Stimulated activated naive CD4-positive, alpha-beta T cell treated with Interleukin-2 at 50 U/mL for 16 hours (primary cell): ENCODE measurements at regions not wholly inside any gene's neighbourhood (a gene's known extent, or its start where the extent isn't known, plus 50 kb on each side); places are given as distances from the start of the nearest gene placed in this dataset.
"Not testable (repeated sequence)": the region's sequence is repeated elsewhere in the genome, so short reads cannot be mapped to it uniquely, and the experiment has no call there.

Experiments used
- DNase-seq: peaks from one replicate; lab custom pipeline; 2025; lab: John Stamatoyannopoulos, UW

DNA sequence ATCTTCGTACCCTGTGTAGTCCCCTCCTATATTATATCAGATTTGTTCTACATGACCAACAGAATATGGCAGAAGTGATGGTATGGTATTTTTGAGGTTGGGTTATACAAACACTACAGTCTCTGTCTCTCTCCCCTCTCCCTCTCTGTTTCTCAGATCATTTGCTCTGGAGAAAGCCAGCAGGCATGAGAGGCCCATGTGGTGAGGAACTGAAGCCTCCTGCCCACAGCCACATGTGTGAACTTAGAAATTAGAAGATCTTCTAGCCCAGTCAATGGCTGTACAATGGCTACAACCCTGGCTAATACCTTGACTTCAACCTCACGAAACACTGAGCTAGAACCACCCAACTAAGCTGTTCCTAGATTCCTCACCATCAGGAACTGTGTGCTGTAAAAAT is 250.6 kb downstream of the SMAD2 start:
- DNase-seq, result no peak

DNA sequence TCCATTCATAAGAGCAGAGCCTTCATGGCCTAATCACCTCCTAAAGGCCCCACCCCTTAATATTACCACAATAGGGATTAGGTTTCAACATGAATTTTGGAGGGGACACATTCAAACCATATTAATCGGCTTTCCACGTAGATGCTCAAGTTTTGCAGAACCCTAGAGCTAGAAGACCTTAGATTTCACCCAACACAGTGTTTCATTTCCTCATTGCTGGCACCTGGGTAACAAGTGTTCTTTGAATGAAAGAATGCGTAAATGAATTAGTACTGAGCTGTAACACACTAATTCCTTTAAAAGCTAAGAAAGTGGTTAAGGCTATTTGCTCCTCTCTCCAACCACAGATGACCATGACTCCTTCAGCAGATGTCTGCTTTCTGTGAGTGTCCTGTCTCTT is 252.5 kb downstream of the SMAD2 start:
- no peak for DNase-seq

DNA sequence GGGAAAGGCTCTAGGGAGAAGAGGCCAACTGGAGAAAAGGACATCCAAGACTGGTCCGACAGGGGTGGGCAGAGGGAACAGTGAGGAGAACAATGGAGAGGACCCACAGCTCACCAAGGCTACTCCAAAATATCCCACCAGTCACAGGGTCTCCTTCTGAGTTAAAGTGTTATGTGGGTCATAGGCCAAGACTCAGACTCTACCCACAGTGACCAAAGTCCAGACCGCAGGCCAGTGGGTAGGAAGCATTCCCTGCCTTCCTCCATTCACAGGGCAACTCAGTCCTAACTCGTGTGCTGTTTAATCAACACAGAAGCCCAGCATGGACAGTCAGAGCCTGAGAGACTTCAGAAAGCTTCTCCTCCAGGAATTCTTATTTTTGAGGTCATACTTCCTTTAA is 260.6 kb downstream of the SMAD2 start:
- no peak for DNase-seq

DNA sequence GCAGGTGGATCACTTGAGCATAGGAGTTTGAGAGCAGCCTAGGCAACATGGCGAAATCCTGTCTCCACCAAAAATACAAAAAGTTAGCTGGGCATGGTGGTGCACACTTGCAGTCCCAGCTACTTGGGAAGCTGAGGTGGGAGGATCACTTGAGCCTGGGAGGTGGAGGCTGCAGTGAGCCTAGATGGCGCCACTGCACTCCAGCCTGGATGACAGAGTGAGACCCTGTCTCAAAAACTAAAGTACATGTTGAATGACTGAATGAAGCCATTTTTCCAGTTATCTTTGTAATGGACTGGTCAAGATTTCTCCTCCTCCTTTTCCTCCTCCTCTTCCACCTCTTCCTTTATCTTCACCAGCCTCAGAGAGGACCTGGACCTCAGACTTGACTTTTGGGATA is 272.0 kb downstream of the SMAD2 start:
- DNase-seq, result no peak

DNA sequence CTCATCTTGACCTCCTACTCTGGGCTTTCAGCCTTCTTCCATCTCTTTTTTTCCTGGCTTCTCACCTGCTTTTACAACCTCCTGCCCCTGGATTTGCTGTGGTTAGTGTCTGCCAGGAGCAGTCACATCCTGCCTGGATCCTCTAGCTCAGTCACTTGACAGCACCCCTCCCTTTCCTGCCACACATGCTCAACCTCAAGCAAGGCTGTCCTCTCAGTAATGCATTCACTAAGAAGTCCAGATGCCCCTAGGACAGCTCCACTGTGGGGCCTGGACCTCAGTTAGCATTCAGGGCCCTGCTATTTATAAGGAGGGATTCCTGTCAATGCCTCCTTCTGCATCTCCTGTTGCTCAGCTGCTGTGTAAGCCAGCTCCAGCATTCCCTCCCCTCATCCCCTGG is 275.5 kb downstream of the SMAD2 start:
- no peak for DNase-seq

DNA sequence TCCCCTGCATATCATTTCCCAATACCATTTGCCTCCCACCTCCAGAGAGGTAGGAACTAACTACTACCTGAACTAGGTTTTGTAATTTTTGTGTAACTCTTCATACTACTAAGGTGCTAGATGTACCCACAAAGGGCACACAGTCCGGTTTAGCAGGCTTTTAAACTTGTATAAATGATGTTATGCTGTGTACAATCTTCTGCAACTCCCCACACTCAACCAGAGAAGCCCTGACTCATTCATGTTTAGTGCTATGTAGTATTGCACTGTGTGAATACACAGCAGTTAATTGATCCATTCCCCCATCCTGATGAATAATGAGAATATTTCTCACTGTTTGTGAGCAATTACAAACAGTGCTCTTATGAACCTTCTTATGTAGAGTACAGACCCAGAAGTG is 285.6 kb downstream of the SMAD2 start:
- DNase-seq, result no peak

DNA sequence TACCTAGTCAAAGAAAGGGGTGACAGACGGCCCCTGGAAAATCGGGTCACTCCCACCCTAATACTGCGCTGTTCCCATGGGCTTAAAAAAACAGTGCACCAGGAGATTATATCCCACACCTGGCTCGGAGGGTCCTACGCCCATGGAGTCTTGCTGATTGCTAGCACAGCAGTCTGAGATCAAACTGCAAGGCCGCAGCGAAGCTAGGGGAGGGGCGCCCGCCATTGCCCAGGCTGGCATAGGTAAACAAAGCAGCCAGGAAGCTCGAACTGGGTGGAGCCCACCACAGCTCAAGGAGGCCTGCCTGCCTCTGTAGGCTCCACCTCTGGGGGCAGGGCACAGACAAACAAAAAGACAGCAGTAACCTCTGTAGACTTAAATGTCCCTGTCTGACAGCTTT is 292.9 kb downstream of the SMAD2 start:
- DNase-seq, result not testable (repeated sequence)

DNA sequence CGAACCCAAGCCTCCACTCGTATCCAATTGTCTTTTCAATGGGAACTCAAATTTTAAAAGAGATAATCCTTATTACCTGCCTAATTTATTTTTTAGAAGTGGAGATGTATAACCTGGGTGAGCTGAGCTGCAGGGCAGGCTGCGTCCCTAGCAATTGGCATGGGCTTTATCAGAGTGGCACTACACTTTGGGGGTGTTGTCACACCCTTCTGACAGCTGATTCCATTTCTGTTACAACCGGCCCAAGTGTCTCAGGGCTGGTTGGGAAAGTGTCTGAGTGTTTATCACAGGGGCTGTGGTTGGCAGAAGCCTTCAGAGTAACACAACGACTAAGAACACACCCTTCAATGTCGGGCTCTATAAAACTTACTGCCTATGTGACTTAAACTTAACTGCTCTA is 295.0 kb downstream of the SMAD2 start:
- DNase-seq, result no peak

DNA sequence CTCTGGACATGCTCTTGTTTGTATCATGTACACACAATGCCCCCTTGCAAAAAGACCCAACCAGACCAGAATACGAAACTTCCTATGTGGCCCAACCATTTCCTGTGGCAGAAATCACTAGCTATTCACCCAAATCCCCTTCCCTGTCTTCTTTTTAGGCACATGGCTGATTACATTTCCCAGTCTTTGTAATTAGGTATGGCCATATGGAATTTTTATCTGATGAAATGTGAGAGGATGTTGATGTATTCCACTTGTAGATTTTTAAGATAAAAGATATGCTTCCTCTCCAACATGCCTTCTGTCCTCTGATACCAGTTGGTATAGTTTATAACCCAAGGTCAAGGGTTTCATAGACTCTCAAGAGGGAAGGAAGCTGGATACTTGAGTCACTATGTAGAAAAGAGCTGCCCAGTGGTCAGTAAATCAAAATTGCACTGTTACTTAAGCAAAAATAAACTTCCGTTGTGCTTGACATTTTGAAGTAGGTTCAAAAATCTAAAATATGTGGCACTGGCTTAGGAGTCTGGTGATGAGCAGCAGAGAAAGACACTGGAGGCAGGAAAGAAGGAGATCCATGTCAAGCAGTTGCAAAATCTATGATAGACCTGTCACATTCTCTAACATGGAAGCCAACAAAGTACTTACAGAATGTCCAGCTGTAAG is 297.4 kb downstream of the SMAD2 start:
- DNase-seq, result no peak

DNA sequence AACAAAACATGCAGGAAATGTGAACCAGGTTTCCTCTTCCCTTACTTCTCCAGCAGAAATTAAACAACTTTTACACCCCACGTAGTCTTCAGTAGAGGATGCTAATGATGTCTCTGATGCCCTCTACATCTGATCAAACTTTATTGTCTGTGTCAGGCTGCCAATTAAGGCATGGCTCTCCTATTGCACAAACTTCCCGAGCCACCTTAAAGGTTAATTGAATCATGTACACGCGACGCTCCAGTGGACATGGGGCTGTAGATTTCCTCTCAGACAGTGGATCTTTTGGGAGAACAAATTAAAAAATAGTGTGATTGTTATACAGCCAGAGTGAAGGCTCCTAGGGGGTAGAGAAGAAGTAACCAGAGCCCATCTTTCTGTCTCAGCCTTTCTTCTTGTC is 301.6 kb downstream of the SMAD2 start:
- DNase-seq, result no peak

DNA sequence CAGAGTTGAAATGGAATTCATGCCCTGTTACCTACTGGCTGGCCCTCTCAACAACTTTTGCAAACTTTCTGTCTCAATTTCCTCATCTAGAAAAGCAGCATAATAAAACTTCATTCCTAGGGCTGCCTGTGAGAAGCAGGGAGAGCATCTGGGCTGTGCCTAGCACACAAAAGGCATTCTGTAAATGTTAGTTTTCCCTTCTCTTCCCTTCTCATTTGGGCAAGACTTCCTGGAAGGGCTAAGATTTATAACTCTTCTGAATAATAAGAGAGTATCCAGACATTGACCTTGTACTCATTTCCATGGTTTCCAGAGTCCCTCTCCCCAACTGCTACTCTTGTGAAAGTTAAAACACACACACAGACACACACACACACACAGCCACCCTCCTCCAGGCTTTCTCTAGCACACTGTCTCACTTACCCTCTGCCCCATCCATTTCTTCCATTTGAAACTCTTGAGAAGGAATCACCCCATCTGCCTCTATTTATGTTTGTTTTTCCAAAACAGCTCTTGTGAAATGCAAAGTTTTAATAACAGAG is 302.1 kb downstream of the SMAD2 start:
- DNase-seq, result no peak

DNA sequence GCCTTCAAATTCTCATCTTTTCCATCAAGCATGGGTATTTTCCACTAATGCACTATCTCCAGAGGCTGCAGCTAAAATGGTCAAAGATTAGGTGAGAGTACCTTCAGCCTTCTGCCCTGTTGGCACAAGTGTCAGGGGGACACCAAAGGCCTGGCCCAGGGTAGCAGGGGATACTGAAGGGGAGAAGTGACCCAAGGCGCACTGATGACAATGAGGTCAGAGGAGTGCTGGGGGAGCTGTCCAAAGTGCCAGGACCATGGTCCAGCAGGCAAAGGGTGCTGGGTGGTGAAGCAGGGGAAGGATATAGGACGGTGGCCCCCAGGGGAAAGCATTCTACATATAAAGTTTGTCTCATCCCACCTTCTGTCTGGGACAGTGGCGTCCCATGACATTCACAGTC is 303.4 kb downstream of the SMAD2 start:
- no peak for DNase-seq

DNA sequence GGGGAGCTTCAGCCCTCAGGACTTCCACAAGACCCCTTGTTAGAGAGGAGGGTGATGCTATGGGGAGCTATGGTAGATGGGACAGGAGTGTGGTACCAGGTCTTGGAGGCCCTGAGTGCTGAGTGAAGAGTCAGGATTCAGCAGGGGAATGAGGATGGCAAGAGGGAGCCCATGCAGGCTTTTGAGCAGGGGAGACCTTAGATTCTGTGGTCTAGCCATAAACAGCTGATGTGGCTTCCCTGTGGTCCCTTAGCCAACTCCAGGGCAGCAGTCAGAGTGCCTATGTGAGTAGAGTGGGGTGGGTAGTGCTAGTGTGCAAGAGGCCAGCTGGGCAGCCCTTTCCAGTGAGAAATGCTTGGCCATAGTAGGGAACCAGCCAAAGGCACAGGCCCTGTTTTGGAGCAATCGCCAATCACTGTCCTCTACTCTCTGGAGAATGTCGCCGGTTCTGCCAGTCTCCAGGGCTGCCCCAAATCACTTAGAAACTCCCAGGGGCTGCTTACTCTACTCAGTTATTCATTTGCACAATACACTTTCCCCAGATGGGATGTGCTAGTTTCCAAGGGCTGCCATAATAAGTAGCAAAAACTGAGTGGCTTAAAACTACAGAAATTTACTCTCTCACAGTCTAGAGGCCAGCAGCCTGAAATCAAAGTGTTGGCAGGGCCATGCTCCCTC is 310.5 kb downstream of the SMAD2 start:
- DNase-seq, result no peak

DNA sequence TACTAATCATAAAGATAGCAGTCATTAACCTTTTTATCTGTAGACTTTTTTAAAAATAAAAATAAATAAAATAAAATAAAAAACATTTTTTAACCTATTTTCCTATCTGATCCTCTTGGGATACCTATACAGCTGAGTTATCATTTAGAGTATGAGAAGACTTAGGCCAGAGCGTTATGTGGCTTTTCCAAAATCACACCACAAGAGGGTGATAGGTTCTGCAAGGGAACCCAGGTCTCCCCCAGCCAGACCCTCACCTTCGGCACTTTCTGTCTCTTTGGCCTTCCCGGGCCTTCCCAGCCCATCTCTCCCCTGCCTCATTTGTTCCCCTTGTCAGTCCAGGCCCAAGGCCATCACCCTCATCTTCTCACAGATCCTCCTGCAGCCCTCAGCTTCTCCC is 311.7 kb downstream of the SMAD2 start:
- DNase-seq, result no peak

DNA sequence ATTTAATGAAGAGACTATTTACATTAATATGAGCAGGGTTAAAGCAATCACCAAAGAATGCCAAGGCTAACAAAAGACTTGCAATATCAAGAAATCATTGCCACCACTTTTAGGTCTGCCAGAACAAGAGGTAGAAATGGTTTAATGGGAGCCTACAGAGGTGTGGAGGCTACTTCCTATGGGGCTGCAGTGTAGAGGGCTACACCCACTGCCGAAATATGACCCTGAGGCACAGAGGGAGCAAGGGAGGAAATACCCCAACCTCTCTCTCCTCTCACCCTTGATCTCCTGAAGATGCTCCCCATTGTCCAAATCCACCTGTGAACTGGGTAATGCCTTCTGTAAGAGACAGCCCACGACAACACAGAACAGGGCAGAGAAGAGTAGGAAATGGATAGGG is 315.4 kb downstream of the SMAD2 start:
- no peak for DNase-seq

DNA sequence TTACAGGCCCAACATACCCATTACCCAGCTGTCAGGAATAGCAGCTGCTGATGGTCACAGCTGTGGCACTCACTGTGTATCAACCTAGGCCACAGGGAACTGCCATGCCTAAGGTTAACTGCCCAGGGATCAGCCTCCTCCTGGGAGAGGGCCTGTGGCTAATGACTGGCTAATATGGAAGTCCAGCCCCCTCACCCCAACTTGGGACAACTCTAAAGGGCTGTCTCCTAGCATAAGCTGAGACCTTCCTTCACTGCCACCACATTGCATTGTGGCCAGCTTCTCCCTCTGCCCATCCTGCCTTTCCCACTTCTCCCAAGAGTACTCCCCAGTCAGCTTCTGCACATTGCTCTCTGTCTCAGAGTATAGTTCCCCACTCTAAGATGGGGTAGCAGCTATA is 316.5 kb downstream of the SMAD2 start:
- no peak for DNase-seq

DNA sequence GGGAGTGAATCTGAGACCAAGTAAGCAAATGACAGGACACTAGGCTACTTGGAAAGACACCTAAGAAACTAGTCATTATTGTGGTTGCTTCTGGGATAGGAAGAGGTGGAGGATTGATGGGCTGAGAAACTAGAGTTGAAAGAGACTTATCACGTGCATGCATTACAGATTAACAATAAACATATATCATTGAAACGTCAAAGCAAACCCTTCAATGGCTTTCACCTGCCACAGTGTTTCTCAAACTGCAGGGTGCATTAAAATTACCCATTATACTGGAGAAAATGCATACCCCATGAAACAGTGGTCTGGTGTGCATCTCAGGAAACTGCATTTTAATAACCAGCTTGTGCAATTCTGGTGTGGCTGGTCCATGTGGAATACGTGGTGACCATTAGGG is 318.8 kb downstream of the SMAD2 start:
- no peak for DNase-seq

DNA sequence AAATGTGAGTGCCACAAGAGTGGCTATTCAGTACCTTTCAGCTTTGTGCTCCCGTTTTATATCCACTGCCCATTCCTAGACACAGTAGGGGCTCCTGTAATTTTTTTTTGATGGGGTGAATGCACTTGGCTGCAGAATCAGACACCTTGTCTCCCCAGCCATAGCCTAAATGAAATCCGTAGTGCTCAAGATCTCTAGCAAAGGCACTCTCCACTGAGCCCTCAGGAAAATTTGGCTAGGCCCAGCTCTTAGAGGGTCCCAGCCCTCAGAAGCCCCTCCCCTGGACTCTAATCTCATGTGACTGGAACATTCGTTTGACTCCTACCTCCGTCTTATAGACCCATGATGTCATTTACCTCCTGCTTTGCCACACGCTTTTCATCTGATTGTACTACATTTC is 323.9 kb downstream of the SMAD2 start:
- DNase-seq, result no peak

DNA sequence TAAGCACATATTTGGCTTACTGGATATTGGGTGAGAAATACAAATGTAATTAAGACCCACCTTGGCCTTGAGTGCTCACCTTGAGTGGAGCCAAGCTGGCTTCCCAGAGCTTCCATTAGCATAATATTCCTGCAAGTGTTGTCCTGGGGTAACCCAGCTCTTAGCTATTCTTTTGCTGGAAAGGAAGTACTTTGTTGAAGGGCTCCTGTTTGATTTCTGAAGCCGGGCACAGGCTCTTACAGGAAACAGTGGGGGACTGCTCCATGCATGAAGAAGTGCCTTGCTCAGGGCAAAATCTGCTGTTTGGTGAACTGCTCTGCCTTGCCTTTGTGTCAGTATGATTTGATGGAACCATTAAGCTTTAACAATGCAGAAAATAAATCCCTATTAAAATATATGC is 325.4 kb downstream of the SMAD2 start:
- DNase-seq, result no peak

DNA sequence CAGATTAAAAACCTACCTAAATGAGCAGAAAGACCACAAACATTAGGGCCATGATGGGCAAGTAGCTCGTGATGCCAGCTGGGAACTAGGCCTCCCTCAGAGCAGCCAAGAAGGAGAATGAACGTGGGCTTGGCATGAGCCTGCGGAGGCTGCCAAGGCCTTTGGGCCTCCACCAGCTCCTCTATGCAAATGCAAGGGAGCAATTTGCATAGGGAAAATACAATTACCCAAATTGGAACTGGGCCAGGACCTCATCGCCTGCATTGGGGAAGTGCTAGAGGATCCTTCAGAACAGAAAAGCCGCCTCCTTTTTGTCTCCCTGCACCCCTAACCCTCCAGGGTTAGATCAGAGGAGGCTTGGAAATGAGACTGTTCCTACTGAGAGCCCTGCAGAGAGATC is 326.4 kb downstream of the SMAD2 start:
- no peak for DNase-seq

DNA sequence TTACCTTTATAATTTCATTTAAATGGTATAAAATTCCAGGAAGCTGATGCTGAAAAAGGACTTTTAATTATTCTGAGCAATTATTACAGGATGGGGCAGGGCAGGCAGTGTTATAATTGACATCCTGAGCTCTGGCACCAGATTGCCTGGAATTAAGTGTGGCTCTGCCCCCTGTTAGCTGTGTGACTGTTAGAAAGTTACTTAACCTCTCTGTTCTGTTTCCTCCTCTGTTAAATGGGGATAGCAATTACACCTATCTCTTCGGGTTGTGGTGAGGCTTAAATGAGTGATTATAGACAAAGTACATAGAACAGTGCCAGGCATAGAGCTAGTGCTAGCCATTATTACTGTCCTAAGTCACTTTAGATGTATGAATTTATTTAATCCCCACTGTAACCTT is 327.3 kb downstream of the SMAD2 start:
- no peak for DNase-seq

DNA sequence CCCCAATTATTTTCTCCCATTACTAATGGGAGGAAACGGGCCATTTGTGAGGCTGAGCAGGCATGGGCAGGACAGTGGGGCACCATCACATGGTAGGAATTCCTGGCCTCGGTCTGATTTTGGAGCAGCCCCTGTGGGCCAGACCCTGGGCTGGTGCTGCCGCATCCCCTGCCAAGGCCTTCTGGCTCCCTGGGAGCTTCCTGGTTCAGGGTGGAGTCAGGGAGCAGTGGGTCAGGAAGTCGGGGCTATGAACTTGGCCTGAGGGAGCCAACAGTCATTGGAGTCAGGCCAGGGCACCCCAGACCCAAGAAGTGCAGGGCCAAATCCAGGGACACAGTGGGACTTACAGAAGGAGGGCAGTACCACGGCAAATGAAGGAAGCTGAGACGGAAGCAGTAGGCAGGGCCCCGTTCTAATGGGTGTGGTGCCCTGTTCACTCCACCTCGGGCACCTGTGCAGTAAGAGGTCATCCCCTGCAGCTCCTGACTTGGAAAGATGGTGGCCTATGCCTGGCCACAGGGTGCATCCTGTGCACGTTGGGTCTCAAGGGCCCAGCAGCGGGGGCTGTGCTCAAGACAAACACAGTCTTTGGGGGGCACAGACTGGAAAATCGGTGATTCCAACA is 328.1 kb downstream of the SMAD2 start:
- DNase-seq, result no peak

DNA sequence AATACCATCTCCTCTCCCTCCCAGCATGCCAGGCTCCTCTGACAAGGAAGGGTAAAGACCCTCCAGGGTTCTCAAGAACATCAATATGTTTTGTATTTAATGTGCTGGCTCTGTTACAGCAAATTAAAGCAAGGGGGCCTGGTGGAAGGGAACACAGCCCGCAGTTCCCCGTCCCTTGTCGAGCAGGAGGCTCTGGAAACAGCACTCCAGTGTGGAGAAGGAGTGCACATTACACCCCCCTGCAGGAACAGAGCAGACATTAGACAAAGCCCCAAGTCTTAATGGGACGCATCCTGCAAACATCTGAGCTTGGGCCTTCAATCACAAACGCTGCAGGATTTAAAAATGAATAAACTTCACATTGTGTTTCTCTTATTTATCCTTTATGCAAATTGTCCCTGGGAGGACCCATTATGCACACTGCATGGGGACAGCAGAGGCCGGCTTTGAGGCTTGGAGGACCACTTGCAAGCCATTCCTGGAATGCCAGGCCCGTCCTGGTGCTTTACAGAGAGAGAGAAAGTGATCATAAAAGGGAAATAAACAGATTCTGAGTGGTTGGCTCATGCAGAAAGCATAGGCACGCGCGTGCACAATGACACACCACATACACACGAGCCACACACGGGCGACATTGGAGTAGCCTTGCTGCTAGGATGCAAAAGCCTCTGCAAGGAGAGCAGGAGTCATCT is 328.7 kb downstream of the SMAD2 start:
- no peak for DNase-seq
